GM12872 (cell line): ENCODE measurements at regions not wholly inside any gene's neighbourhood (a gene's known extent, or its start where the extent isn't known, plus 50 kb on each side); places are given as distances from the start of the nearest gene placed in this dataset.

ENCODE experiments used
- CTCF ChIP-seq: IDR thresholded peaks from 3 replicates; pipeline ENCODE4 v1.5.1; 2011; ENCODE audit warnings: low read depth, mild to moderate bottlenecking, low read length, moderate library complexity; ENCODE audit not compliant: insufficient read depth

GRCh38 chr10:113488186-113488585 is 64.7 kb upstream of the HABP2 start:
- no peak for TF ChIP-seq CTCF

GRCh38 chr10:113491967-113492565 is 60.8 kb upstream of the HABP2 start:
- no peak for TF ChIP-seq CTCF

GRCh38 chr10:113493195-113493594 is 59.7 kb upstream of the HABP2 start:
- TF ChIP-seq CTCF, result no peak

GRCh38 chr10:113493882-113494301 is 59.0 kb upstream of the HABP2 start:
- no peak for TF ChIP-seq CTCF

- TF ChIP-seq CTCF, result no peak
Measured at GRCh38 chr10:113494761-113495160, 58.1 kb upstream of the HABP2 start.

- no peak for TF ChIP-seq CTCF
Measured at GRCh38 chr10:113495553-113495952, 57.3 kb upstream of the HABP2 start.

- no peak for TF ChIP-seq CTCF
Measured at GRCh38 chr10:113496111-113497109, 56.4 kb upstream of the HABP2 start.
